GM19438 (cell line): ENCODE measurements at regions not wholly inside any gene's neighbourhood (a gene's known extent, or its start where the extent isn't known, plus 50 kb on each side); places are given as distances from the start of the nearest gene placed in this dataset.
"Not testable (repeated sequence)": the region's sequence is repeated elsewhere in the genome, so short reads cannot be mapped to it uniquely, and the experiment has no call there.

Source experiments
- ATAC-seq: cut with Tn5 transposase; IDR thresholded peaks from one replicate; pipeline ENCODE4 v1.9.1; 2021; ENCODE audit warnings: low read depth; ENCODE audit not compliant: unreplicated experiment

- no peak for ATAC-seq
Observed at GRCh38 chrX:40883021-40883619, 147.8 kb upstream of the MED14 start.

GRCh38 chrX:40885989-40886388, 150.6 kb upstream of the MED14 start:
- ATAC-seq, result no peak

DNA sequence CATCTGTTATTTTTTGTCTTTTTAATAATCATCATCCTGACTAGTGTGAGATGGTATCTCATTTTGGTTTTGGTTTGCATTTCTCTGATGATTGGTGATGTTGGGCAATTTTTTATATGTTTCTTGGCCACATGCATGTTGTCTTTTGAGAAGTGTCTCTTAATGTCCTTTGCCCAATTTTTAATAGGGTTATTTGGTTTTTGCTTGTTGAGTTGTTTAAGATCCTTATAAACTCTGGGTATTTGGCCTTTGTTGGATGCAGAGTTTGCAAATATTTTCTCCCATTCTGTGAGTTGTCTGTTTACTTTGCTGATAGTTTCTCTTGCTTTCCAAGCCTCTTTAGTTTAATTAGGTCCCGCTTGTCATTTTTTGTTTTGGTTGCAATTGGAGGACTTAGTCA, 152.1 kb upstream of the MED14 start:
- ATAC-seq, result no peak

DNA sequence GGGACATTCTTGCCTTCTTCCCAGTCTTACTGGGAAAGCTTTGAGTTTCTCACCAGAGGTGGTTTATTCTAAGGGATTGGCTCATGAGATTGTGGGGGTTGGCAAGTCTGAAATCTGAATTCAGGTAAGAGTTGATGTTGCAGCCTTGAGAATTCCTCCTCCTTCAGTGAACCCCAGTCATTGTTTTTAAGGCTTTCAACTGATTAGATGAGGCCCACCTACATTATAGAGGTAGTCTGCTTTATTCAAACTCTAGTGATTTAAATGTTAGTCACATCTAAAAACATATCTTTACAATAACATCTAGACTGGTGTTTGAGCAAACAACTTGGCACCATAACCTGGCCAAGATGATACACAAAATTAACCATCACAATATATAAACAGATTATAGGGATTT, 156.5 kb upstream of the MED14 start:
- no peak for ATAC-seq

GRCh38 chrX:40893251-40893910, 158.0 kb upstream of the MED14 start:
- no peak for ATAC-seq

GRCh38 chrX:40895246-40895645, 159.9 kb upstream of the MED14 start:
- ATAC-seq, result no peak

GRCh38 chrX:40897718-40898270, 162.5 kb upstream of the MED14 start:
- no peak for ATAC-seq

GRCh38 chrX:40904739-40905138, 169.4 kb upstream of the MED14 start:
- not testable (repeated sequence) for ATAC-seq

DNA sequence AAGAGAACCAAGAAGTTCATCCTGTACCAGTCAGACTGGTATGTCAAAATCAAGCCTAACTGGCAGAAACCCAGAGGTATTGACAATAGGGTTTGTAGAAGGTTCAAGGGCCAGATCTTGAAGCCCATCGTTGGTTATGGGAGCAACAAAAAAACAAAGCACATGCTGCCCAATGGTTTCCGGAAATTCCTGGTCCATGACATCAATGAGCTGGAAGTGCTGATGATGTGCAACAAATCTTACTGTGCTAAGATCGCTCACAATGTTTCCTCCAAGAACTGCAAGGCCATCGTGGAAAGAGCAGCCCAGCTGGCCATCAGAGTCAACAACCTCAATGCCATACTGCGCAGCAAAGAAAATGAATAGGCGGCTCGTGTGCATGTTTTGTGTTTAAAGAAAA, 172.7 kb upstream of the MED14 start:
- no peak for ATAC-seq

- ATAC-seq, result no peak
Observed at GRCh38 chrX:40908857-40909475, 173.6 kb upstream of the MED14 start.

- no peak for ATAC-seq
Observed at GRCh38 chrX:40912166-40912565, 173.1 kb upstream of the USP9X start.

- no peak for ATAC-seq
Observed at GRCh38 chrX:40912576-40912975, 172.7 kb upstream of the USP9X start.

- ATAC-seq, result no peak
Observed at GRCh38 chrX:40920351-40920750, 164.9 kb upstream of the USP9X start.

GRCh38 chrX:40922307-40922706, 162.9 kb upstream of the USP9X start:
- no peak for ATAC-seq

- not testable (repeated sequence) for ATAC-seq
Observed at GRCh38 chrX:40926739-40927427, 158.4 kb upstream of the USP9X start.

GRCh38 chrX:40928076-40928475, 157.2 kb upstream of the USP9X start:
- no peak for ATAC-seq

DNA sequence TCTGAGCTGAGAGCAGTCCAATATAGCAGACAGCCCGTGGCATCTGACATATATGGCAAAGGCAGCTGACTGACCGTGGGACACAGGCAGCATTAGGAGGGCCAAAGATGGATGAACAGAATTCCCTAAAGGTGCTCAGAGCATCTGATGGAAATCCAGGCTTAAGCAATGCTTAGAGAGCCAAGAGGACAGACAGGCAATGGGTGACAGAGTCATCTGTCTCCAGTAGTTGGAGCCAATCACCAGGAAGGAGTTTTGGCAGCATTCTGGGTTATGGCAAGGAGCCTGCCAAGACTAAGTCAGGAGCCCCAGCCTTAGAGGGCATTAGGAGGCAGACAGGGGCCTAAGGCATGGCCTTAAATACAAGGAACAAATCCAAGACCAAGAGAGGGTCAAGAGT, 153.3 kb upstream of the USP9X start:
- no peak for ATAC-seq

GRCh38 chrX:40933132-40933705, 152.0 kb upstream of the USP9X start:
- ATAC-seq, result no peak

GRCh38 chrX:40933706-40934425, 151.4 kb upstream of the USP9X start:
- no peak for ATAC-seq

- no peak for ATAC-seq
Observed at GRCh38 chrX:40936827-40937226, 148.4 kb upstream of the USP9X start.
